ENCODE measurements at regions not wholly inside any gene's neighbourhood (a gene's known extent, or its start where the extent isn't known, plus 50 kb on each side); places are given as distances from the start of the nearest gene placed in this dataset.

GRCh38 chr1:223039990-223040389, 103.1 kb downstream of the TLR5 start:
- Histone ChIP-seq H3K9me3 (replicated peaks; ENCODE audit: control insufficient read depth, insufficient read depth, low read depth, low read length) (no peaks in the 10 kb centered on the region), H3K9ac (ENCODE audit: insufficient read depth in 1 of 2, low read depth in 2 of 2, low read length in 2 of 2) (no peak overlapping the region), H3K4me2 (ENCODE audit: insufficient read depth, low read length) (no peak overlapping the region), H3K4me1 (replicated peaks in 1 of 2; ENCODE audit: control insufficient read depth in 2 of 2, insufficient read depth in 2 of 2, low read length in 2 of 2) (peaks cover 4 to 12% of the 10 kb centered on the region in 2 experiments; a peak in 3 of 5 replicates), H4K20me1 (replicated peaks; ENCODE audit: control insufficient read depth, insufficient read depth, low read length) (0 out of 2 replicates have a peak, but pooled peaks cover 7% of the 10 kb centered on the region), H3K9me1 (ENCODE audit: control insufficient read depth, insufficient read depth, low read length) (no peaks in the 10 kb centered on the region), H3K36me3 (ENCODE audit: control insufficient read depth, insufficient read depth, low read length) (no peaks in the 10 kb centered on the region), H3K27me3 (ENCODE audit: control insufficient read depth in 2 of 2, insufficient read depth in 2 of 2, low read length in 2 of 2) (peaks cover 21 to 52% of the 10 kb centered on the region in 2 experiments), H3K4me3 (no peak overlapping the region), H3K79me2 (ENCODE audit: control insufficient read depth, insufficient read depth, low read length) (no peaks in the 10 kb centered on the region), H2AFZ (ENCODE audit: low read depth, low read length) (no peak overlapping the region), H3K27ac (ENCODE audit: extremely low read depth, low read depth, low read length) (no peak overlapping the region)
- WGBS (ENCODE audit: insufficient coverage, low coverage, missing lambda C conversion rate), result 0% methylated on average over 6 of the region's 6 CpGs
- intact Hi-C loops (cut with micrococcal nuclease) (no loop called here), in situ Hi-C loops (cut with MboI) (no loop called here)
- CTCF ChIA-PET (ENCODE audit: low intra/inter-chr PET ratio), result no interaction called here
- no peak for TF ChIP-seq MLLT1 (IDR thresholded peaks at IDR 0.05)
- FAIRE-seq (no peak), DNase-seq (ENCODE audit: extremely low read depth in 1 of 4, low spot score in 3 of 4) (no peak), ATAC-seq (no peak)
- no TSS peak for BruUV-seq (replicated peaks)
- POLR2A ChIA-PET, result interaction anchor here (0.6 kb wide), 1 partner anchor 25 kb away, joined by 3 read pairs; no protein-coding TSS in a partner anchor

DNA sequence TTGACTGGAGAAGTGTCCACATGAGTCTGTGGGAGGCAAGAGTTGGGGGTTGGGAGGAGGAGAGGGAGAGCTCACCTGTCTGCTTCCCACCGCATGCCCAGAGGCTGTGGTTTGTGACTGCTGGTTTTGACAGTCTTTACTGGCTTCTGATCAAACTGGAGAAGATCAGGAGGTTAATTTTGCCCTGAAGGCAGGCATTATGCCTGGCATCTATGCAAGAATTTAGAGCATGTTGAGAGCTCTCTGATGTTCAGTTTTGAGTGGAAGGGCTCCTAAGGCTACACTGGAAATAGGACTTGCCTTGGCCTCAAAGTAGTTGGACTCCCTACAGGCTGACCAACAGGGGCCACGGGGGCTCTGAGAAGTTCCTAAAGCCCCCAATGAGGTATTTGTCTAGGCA, 101.6 kb downstream of the TLR5 start:
- H3K79me2 ChIP-seq (ENCODE audit: control insufficient read depth, insufficient read depth, low read length), result no peaks in the 10 kb centered on the region
- 0% methylated on average over 2 of the region's 2 CpGs for WGBS (ENCODE audit: insufficient coverage, low coverage, missing lambda C conversion rate)
- no peak for FAIRE-seq
- peaks cover 1 to 2% of the 10 kb centered on the region in 2 experiments; a peak in 3 of 5 replicates for H3K4me1 ChIP-seq (replicated peaks in 1 of 2; ENCODE audit: control insufficient read depth in 2 of 2, insufficient read depth in 2 of 2, low read length in 2 of 2)
- TF ChIP-seq FOS (IDR thresholded peaks at IDR 0.05; ENCODE audit: extremely low read depth, insufficient read length) (no peak), ARID2 (IDR thresholded peaks at IDR 0.05) (no peak), JUNB (CRISPR knock-in tag; conservative IDR thresholded peaks at IDR 0.05) (no peak), ILK (tag; IDR thresholded peaks at IDR 0.05; ENCODE audit: borderline replicate concordance, low read depth) (no peak)
- CTCF ChIA-PET (ENCODE audit: low intra/inter-chr PET ratio), result no interaction called here
- DNase-seq (ENCODE audit: extremely low read depth in 1 of 4, low spot score in 3 of 4), result no peak
- 0 out of 2 replicates have a peak, but pooled peaks cover 7% of the 10 kb centered on the region for H4K20me1 ChIP-seq (replicated peaks; ENCODE audit: control insufficient read depth, insufficient read depth, low read length)
- H3K9me1 ChIP-seq (ENCODE audit: control insufficient read depth, insufficient read depth, low read length), result no peaks in the 10 kb centered on the region
- BruUV-seq (replicated peaks), result no TSS peak
- no peaks in the 10 kb centered on the region for H3K9me3 ChIP-seq (replicated peaks; ENCODE audit: control insufficient read depth, insufficient read depth, low read depth, low read length)
- H3K4me2 ChIP-seq (ENCODE audit: insufficient read depth, low read length), result no peak overlapping the region
- no peak overlapping the region for H3K4me3 ChIP-seq
- H2AFZ ChIP-seq (ENCODE audit: low read depth, low read length), result no peak overlapping the region
- H3K9ac ChIP-seq (ENCODE audit: insufficient read depth in 1 of 2, low read depth in 2 of 2, low read length in 2 of 2), result no peak overlapping the region
- H3K36me3 ChIP-seq (ENCODE audit: control insufficient read depth, insufficient read depth, low read length), result no peaks in the 10 kb centered on the region
- POLR2A ChIA-PET, result no interaction called here
- no peak for ATAC-seq
- peaks cover 17 to 40% of the 10 kb centered on the region in 2 experiments; a peak in 3 of 5 replicates for H3K27me3 ChIP-seq (ENCODE audit: control insufficient read depth in 2 of 2, insufficient read depth in 2 of 2, low read length in 2 of 2)
- in situ Hi-C loops (cut with MboI) (no loop called here), intact Hi-C loops (cut with micrococcal nuclease) (no loop called here)
- H3K27ac ChIP-seq (ENCODE audit: extremely low read depth, low read depth, low read length), result no peak overlapping the region
